HepG2 (cell line): ENCODE measurements at regions not wholly inside any gene's neighbourhood (a gene's known extent, or its start where the extent isn't known, plus 50 kb on each side); places are given as distances from the start of the nearest gene placed in this dataset.

Experiments
- ATAC-seq: fragments of 200-7000 bp; cut with Tn5 transposase; 3 replicates; pipeline ENCODE4 v1.9.1; 2020; ENCODE audit warnings: mild to moderate bottlenecking, moderate library complexity
- BruUV-seq: library from RNA; stranded (reverse); fragments of 400-500 nt; replicated peaks from 2 replicates; lab custom pipeline; 2021; lab: Mats Ljungman, UMichigan
- CTCF ChIA-PET: fragments of 300-600 bp; formaldehyde crosslinking; extraction: SDS; loops from one replicate; lab custom pipeline; 2021; ENCODE audit warnings: low total read pairs, inconsistent platforms, low intra/inter-chr PET ratio; lab: Yijun Ruan, JAX
- POLR2A ChIA-PET: fragments of 350-600 bp; sonication (Branson Sonifier 250); formaldehyde crosslinking; loops from one replicate; lab custom pipeline; 2020; ENCODE audit warnings: antibody characterized with exemption, inconsistent platforms; lab: Yijun Ruan, JAX
- DNase-seq: peaks from one replicate; pipeline ENCODE4 v3.0.0-alpha.2; 2015; ENCODE audit warnings: low spot score
- FAIRE-seq: peaks from 3 replicates; lab custom pipeline; 2011; peaks lifted over from hg19 to GRCh38; lab: Jason Lieb, UNC
- H2AFZ ChIP-seq: one replicate; pipeline ENCODE4 v1.6.1; 2011; ENCODE audit warnings: low read length, inconsistent platforms
- H3K27ac ChIP-seq: fragments of 300-600 bp; 3 replicates; pipeline ENCODE4 v1.8.0; 2011; ENCODE audit warnings: mixed run types, mild to moderate bottlenecking, mixed read lengths, low read length, inconsistent platforms; ENCODE audit not compliant: insufficient read depth; ENCODE audit errors: extremely low read length
- H3K27me3 ChIP-seq, 2 experiments: fragments of 200-600 bp in 1 of 2; 2 replicates in 1 of 2; 3 replicates in 1 of 2; pipeline versions ENCODE4 v1.6.0 to v1.8.0; 2011; ENCODE audit warnings: low read length in 2 of 2, mild to moderate bottlenecking in 2 of 2, moderate library complexity in 2 of 2, inconsistent platforms in 1 of 2; ENCODE audit not compliant: insufficient read depth in 2 of 2, control insufficient read depth in 1 of 2
- H3K36me3 ChIP-seq, 2 experiments: fragments of 200-600 bp in 1 of 2; replicated peaks in 1 of 2; 2 replicates in 1 of 2; 3 replicates in 1 of 2; pipeline versions ENCODE4 v1.5.1 to v1.8.0; 2011; ENCODE audit warnings: low read length in 2 of 2, inconsistent platforms in 1 of 2; ENCODE audit not compliant: insufficient read depth in 2 of 2, control insufficient read depth in 1 of 2
- H3K4me1 ChIP-seq: 2 replicates; pipeline ENCODE4 v1.5.1; 2012; ENCODE audit warnings: low read length, inconsistent platforms; ENCODE audit not compliant: insufficient read depth
- H3K4me2 ChIP-seq: 2 replicates; pipeline ENCODE4 v1.6.0; 2011; ENCODE audit warnings: low read depth, low read length, inconsistent platforms
- H3K4me3 ChIP-seq, 3 experiments: fragments of 200-600 bp in 1 of 3; sonication (generic), shearing (Covaris generic) in 1 of 3; replicated peaks in 1 of 3; 2 replicates each; pipeline ENCODE4 v1.5.1; 2011 to 2016; ENCODE audit warnings: low read length in 3 of 3, inconsistent platforms in 2 of 3, low read depth in 2 of 3, mild to moderate bottlenecking in 2 of 3, control low read depth in 1 of 3, mixed read lengths in 1 of 3; ENCODE audit not compliant: insufficient read depth in 1 of 3
- H3K79me2 ChIP-seq: one replicate; pipeline ENCODE4 v1.6.1; 2011; ENCODE audit warnings: low read length, inconsistent platforms; ENCODE audit not compliant: insufficient read depth
- H3K9ac ChIP-seq: 2 replicates; pipeline ENCODE4 v1.6.0; 2011; ENCODE audit warnings: mild to moderate bottlenecking, low read depth, low read length, inconsistent platforms; ENCODE audit not compliant: insufficient read depth
- H3K9me3 ChIP-seq: 2 replicates; pipeline ENCODE4 v1.5.1; 2012; ENCODE audit warnings: mild to moderate bottlenecking, low read length
- H4K20me1 ChIP-seq: 2 replicates; pipeline ENCODE4 v1.6.0; 2011; ENCODE audit warnings: inconsistent platforms, mild to moderate bottlenecking, low read length, moderate library complexity; ENCODE audit not compliant: insufficient read depth
- CBFB ChIP-seq: sonication (generic); formaldehyde crosslinking; IDR thresholded peaks from 2 replicates; pipeline ENCODE4 v1.4.0; 2020; ENCODE audit warnings: missing genetic modification reagents
- EP300 ChIP-seq, 3 experiments: sonication (generic) in 1 of 3; formaldehyde crosslinking in 1 of 3; IDR thresholded peaks; 2 replicates each; pipeline versions ENCODE4 v1.5.1 to v1.6.1; 2011 to 2020; ENCODE audit warnings: low read depth in 2 of 3, low read length in 2 of 3, borderline replicate concordance in 1 of 3, improper control_type of control experiment in 1 of 3, mild to moderate bottlenecking in 1 of 3, missing genetic modification reagents in 1 of 3, moderate library complexity in 1 of 3
- ZNF326 ChIP-seq: sonication (generic); formaldehyde crosslinking; IDR thresholded peaks from 2 replicates; pipeline ENCODE4 v1.4.0; 2020; ENCODE audit warnings: missing genetic modification reagents, borderline replicate concordance
- ZNF460 ChIP-seq: sonication (generic); formaldehyde crosslinking; IDR thresholded peaks from 2 replicates; pipeline ENCODE4 v1.5.1; 2020; ENCODE audit warnings: missing genetic modification reagents, mild to moderate bottlenecking, borderline replicate concordance
- ZNF607 ChIP-seq: sonication (generic); formaldehyde crosslinking; IDR thresholded peaks from 2 replicates; pipeline ENCODE4 v1.5.1; 2020; ENCODE audit warnings: missing genetic modification reagents, mild to moderate bottlenecking, borderline replicate concordance
- ZSCAN12 ChIP-seq: sonication (generic); formaldehyde crosslinking; IDR thresholded peaks from 2 replicates; pipeline ENCODE4 v1.9.0; 2021; ENCODE audit warnings: mild to moderate bottlenecking, missing genetic modification reagents
- WGBS: methylation state at CpG from one replicate; pipeline ENCODE4 v1.1.6; 2017; ENCODE audit warnings: low lambda C conversion rate; 5-methylcytosine and 5-hydroxymethylcytosine counted together
- in situ Hi-C: cut with HindIII; loops from 2 replicates; pipeline ENCODE4 v1.10.0; 2017; ENCODE audit warnings: low pct_unique_long_range_greater_than_20kb; ENCODE audit not compliant: extremely low pct_ligation_motif_present
- intact Hi-C: fragments of 100-400 bp; cut with micrococcal nuclease; formaldehyde crosslinking; loops from one replicate; pipeline ENCODE4 v1.10.0; 2022; ENCODE audit not compliant: unreplicated experiment
- TF ChIP-seq, protein P1 (sequence below): sonication (generic); formaldehyde crosslinking; IDR thresholded peaks from 2 replicates; pipeline ENCODE4 v1.4.0; 2020; ENCODE audit warnings: mild to moderate bottlenecking, missing genetic modification reagents
- TF ChIP-seq, protein P2 (sequence below): sonication (generic); formaldehyde crosslinking; IDR thresholded peaks from 2 replicates; pipeline ENCODE4 v1.9.0; 2021; ENCODE audit warnings: mild to moderate bottlenecking, missing genetic modification reagents

DNA sequence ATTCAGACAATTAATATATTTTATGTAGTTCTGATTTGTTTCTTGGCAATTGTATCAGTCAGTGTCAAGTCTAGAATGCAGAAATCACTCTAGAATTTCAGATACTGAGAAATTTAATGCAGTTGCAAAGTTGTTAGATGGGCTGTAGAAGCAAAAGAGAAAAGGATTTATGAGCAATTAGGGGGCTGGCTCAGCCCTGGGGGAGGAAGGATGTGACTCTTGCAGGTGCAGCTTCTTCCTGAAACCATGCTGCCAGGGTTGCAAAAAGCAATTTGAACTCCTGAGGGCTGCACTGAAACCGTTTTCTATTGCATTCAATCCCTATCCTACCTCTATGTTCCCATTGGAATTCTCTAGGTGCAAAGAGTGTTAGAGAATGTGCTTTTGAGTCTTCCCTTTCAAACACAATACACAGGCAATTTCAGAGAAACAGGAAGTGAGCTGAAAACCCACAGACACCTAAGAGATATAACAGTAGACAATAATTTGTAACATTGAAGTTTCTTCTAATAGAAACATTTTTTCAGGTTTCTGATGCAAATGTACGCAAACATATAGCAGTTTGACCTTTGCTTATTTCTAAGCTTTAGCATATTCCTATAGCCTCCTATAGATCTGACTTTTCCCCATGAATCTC is 814.7 kb upstream of the ATXN8OS start:
- ChIA-PET CTCF (no interaction called here), POLR2A (no interaction called here)
- Histone ChIP-seq H2AFZ (no peak overlapping the region), H3K27me3 (no peaks in the 10 kb centered on the region; a peak in 1 of 5 replicates), H3K4me3 (no peak overlapping the region), H3K9ac (no peak overlapping the region), H3K79me2 (no peaks in the 10 kb centered on the region), H3K4me1 (no peaks in the 10 kb centered on the region), H3K27ac (no peak overlapping the region), H3K9me3 (no peaks in the 10 kb centered on the region), H3K4me2 (no peak overlapping the region), H4K20me1 (no peaks in the 10 kb centered on the region), H3K36me3 (no peaks in the 10 kb centered on the region)
- 1% methylated on average over 2 of the region's 2 CpGs for WGBS
- intact Hi-C loops (no loop called here), in situ Hi-C loops (no loop called here)
- no TSS peak for BruUV-seq
- no peak for FAIRE-seq
- no peak for TF ChIP-seq ZSCAN12 (CRISPR knock-in tag)
- no peak for TF ChIP-seq EP300 (IDR thresholded peaks at IDR 0.05; ENCODE audit: low read depth in 2 of 2, low read length in 2 of 2)
- TF ChIP-seq EP300 (CRISPR knock-in tag; IDR thresholded peaks at IDR 0.05; ENCODE audit: borderline replicate concordance), result no peak
- no peak for TF ChIP-seq ZNF326 (CRISPR knock-in tag)
- no peak for ATAC-seq
- no peak for DNase-seq

DNA sequence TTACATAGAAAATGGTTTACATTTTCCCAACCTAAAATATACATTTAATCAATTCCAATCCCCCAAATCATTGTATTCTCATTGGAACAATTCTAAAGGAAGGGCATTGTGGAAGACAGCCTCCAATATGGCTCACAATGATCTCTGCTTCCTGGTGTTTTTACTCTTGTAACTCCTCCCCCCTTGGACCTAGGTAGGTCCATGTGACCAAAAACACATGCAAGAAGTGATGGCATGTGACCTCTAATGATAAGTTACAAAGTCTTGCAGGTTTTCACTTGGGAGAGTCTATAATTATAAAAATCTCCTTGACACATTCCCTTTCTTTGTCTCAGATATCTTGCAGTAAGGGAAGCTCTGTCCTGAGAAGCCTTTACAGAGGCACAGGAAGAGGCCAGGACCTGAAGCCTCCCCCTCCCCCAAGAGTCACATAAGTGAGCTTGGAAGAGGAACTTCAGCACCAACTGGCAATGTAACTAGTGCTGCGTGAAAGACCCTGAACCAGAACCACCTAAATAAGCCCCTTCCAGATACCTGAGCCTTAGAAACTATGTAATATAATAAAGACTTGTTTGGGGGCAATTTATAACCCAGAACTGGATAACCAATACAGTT is 816.2 kb upstream of the ATXN8OS start:
- H3K4me3 ChIP-seq, result no peak overlapping the region
- in situ Hi-C loops, result no loop called here
- no peak overlapping the region for H3K4me2 ChIP-seq
- BruUV-seq, result no TSS peak
- H2AFZ ChIP-seq, result no peak overlapping the region
- H3K27ac ChIP-seq, result no peak overlapping the region
- DNase-seq, result no peak
- ChIA-PET POLR2A (no interaction called here), CTCF (no interaction called here)
- H3K9me3 ChIP-seq, result no peaks in the 10 kb centered on the region
- no peaks in the 10 kb centered on the region for H3K36me3 ChIP-seq
- WGBS, result 0% methylated on average over 1 of the region's 1 CpG
- no peaks in the 10 kb centered on the region for H3K79me2 ChIP-seq
- H3K4me1 ChIP-seq, result no peaks in the 10 kb centered on the region
- intact Hi-C loops, result no loop called here
- H3K27me3 ChIP-seq, result no peaks in the 10 kb centered on the region; a peak in 1 of 5 replicates
- H3K9ac ChIP-seq, result no peak overlapping the region
- ATAC-seq, result no peak
- no peaks in the 10 kb centered on the region for H4K20me1 ChIP-seq
- FAIRE-seq, result no peak
- TF ChIP-seq CBFB (CRISPR knock-in tag) (no peak), ZNF460 (CRISPR knock-in tag) (no peak), ZNF607 (no peak)
- TF ChIP-seq, protein P1, sequence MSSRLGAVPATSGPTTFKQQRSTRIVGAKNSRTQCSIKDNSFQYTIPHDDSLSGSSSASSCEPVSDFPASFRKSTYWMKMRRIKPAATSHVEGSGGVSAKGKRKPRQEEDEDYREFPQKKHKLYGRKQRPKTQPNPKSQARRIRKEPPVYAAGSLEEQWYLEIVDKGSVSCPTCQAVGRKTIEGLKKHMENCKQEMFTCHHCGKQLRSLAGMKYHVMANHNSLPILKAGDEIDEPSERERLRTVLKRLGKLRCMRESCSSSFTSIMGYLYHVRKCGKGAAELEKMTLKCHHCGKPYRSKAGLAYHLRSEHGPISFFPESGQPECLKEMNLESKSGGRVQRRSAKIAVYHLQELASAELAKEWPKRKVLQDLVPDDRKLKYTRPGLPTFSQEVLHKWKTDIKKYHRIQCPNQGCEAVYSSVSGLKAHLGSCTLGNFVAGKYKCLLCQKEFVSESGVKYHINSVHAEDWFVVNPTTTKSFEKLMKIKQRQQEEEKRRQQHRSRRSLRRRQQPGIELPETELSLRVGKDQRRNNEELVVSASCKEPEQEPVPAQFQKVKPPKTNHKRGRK (CRISPR knock-in tag), result no peak
- TF ChIP-seq, protein P2, sequence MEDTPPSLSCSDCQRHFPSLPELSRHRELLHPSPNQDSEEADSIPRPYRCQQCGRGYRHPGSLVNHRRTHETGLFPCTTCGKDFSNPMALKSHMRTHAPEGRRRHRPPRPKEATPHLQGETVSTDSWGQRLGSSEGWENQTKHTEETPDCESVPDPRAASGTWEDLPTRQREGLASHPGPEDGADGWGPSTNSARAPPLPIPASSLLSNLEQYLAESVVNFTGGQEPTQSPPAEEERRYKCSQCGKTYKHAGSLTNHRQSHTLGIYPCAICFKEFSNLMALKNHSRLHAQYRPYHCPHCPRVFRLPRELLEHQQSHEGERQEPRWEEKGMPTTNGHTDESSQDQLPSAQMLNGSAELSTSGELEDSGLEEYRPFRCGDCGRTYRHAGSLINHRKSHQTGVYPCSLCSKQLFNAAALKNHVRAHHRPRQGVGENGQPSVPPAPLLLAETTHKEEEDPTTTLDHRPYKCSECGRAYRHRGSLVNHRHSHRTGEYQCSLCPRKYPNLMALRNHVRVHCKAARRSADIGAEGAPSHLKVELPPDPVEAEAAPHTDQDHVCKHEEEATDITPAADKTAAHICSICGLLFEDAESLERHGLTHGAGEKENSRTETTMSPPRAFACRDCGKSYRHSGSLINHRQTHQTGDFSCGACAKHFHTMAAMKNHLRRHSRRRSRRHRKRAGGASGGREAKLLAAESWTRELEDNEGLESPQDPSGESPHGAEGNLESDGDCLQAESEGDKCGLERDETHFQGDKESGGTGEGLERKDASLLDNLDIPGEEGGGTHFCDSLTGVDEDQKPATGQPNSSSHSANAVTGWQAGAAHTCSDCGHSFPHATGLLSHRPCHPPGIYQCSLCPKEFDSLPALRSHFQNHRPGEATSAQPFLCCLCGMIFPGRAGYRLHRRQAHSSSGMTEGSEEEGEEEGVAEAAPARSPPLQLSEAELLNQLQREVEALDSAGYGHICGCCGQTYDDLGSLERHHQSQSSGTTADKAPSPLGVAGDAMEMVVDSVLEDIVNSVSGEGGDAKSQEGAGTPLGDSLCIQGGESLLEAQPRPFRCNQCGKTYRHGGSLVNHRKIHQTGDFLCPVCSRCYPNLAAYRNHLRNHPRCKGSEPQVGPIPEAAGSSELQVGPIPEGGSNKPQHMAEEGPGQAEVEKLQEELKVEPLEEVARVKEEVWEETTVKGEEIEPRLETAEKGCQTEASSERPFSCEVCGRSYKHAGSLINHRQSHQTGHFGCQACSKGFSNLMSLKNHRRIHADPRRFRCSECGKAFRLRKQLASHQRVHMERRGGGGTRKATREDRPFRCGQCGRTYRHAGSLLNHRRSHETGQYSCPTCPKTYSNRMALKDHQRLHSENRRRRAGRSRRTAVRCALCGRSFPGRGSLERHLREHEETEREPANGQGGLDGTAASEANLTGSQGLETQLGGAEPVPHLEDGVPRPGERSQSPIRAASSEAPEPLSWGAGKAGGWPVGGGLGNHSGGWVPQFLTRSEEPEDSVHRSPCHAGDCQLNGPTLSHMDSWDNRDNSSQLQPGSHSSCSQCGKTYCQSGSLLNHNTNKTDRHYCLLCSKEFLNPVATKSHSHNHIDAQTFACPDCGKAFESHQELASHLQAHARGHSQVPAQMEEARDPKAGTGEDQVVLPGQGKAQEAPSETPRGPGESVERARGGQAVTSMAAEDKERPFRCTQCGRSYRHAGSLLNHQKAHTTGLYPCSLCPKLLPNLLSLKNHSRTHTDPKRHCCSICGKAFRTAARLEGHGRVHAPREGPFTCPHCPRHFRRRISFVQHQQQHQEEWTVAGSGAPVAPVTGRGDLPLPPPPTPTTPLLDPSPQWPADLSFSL (CRISPR knock-in tag), result no peak
